HG02798 (cell line): ENCODE measurements at regions not wholly inside any gene's neighbourhood (a gene's known extent, or its start where the extent isn't known, plus 50 kb on each side); places are given as distances from the start of the nearest gene placed in this dataset.
"Not testable (repeated sequence)": the region's sequence is repeated elsewhere in the genome, so short reads cannot be mapped to it uniquely, and the experiment has no call there.

Experiments used
- ATAC-seq: cut with Tn5 transposase; IDR thresholded peaks from one replicate; pipeline ENCODE4 v1.9.1; 2021; ENCODE audit warnings: mild to moderate bottlenecking; ENCODE audit not compliant: unreplicated experiment, poor library complexity

DNA sequence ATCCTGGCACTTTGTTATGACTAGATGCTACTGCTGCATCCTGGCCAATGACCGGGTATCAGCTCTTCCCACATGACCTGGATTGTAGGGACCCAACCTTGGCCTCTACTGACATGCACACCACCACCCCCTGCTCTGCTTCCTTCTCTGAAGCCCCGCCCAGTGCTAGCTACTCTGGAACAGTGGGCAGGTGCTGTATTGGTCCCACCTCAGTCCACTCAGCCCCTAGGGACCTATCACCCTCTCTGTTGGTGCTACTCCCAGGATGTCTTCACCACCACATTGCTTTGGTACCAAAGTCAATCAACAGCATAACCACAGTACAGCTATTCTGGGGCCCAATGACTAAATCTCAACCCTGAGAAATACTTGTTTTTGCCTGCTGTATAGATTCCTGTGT, 170.2 kb upstream of the PRICKLE2 start:
- ATAC-seq: no peak

DNA sequence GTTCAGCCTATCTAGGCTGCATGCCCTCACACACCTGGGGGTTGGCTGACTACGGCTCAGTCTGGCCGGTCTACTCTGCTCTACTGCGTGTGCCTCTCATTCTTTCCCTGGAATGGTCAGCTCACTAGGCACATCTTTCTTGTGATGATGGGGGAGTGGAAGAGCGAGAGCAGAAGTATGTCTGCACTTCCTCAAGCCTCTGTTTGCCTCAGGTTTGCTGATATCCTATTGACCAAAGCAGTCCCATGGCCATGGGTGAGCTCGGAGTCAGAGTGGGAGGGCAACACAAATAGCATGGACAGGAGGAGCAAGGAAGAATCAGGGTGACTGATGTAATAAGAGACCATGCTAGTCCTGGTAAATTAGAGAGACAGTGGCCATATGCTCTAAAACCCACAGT, 167.9 kb upstream of the PRICKLE2 start:
- no peak for ATAC-seq

DNA sequence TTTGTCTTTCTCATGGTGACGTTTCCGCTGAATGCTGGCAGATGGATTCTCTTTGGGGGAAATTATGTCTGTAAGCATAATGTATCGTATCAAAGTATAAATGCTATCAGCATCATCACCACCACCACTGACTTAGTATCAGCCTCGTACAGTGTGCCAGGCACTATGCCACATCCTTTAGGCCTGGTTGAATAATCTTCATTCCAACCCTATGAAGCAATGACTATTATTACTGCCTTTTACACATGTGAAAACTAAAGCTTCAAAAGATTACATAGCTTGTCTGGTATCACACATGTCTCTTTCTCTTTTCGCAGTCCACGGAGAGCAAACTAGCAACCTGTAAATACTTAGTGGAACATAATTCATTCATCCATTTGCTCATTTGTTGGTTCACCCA, 166.7 kb upstream of the PRICKLE2 start:
- ATAC-seq: no peak

DNA sequence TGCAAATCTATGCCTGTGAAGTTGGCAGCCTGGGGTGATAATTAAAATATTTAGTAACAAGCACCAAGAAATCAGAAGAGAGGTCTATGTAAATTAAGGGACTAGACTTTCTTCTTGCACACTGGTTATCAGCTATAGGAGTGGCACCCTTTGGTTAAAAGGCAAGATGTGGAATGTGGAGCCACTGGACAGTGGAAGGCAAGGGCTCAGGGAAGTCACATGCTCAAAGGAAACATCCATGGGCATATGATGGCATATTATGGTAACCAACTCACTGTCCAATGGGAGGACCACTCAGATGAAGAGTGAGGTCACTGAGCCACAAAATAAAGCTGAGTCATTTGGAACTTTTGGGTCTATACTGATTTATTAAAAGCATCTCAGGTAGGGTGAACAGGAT, 165.6 kb upstream of the PRICKLE2 start:
- ATAC-seq: no peak

DNA sequence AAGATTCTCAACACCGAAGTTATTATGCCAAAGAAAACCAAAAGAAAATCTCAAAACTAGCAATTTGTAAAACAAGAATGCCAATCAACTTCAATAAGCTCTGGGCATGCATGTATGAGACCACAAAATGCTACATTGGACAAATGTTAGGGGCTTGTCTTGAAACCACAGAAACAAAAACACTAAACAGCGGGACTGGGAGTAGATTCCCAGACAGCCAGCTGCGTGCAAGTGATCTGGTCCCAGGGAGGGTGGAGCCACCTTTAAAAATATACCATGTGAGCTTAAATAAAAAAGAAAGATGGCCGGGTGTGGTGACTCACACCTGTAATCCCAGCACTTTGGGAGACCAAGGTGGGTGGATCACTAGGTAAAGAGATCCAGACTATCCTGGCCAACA, 163.6 kb upstream of the PRICKLE2 start:
- ATAC-seq: no peak

DNA sequence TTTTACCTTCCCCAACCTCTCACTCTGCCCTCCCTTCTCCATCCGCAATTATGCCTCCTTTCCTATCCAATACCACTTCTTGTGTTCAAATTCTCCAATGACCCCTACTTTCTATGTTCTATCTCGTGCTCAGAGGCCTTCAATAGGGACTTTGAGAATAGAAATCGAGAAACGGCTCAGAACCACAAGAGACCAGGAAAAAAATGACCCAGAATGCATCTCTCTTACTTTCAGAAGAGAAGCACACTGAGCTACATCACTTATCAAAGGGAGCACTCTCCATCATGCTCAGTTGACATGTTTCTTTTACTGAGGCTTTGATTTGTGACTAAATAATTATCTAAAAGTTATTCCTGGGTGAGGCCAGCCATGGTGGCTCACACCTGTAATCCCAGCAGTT, 162.4 kb upstream of the PRICKLE2 start:
- ATAC-seq: no peak

DNA sequence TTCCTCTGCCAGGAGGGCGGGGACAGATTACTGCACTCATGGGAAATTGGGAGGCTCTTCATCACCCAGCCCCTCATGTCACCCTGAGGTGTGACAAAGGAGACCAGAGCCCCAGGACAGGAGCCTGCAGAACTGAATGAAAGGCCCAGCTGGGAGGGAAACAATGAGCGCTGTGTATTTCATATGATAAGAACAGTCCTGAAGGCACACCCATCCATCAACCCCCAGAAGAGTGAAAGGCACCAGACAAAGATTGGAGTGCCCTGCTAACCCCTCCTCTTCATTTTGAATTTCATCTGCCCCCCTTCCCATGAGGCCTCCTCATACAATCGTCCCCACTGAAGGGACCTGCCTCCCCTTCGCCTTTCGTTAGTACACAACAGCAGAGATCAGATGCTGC, 160.0 kb upstream of the PRICKLE2 start:
- ATAC-seq: no peak

DNA sequence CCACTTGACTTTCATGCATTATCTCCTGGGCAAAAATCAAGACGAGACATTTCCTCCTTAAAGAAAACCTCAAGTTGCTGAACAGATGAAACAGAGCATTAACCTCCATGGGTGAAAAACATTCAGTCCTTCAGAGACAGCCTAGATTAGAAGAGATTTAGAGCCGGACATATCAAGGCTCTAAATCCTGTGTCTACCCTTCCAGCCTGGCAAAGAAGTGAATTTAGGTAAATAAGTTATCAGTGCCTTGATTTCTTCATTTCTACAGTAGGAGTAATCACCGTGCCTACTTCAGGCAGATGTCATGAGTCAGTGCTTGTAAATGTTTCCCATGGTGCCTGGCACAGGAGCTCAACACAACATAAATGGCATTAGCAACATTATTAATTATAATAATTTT, 159.3 kb upstream of the PRICKLE2 start:
- ATAC-seq: no peak

DNA sequence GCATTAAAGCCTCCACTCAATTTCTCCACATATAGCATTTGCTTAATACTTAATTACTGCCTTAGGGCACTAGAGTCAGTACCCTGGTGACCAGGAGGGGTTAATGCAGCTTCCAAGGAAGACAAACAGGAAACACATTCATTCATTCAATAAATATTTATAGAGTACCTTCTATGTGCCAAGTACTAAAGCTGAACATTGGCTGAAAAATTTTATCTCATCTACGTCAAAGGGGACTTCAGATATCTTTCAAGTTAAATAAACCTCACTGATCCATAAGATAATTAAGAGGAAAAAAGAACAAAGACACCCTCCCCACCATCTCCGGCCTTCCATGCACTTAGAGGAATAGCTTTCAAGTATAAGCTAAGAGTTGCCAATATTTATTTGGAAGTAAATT, 156.9 kb upstream of the PRICKLE2 start:
- ATAC-seq: no peak

DNA sequence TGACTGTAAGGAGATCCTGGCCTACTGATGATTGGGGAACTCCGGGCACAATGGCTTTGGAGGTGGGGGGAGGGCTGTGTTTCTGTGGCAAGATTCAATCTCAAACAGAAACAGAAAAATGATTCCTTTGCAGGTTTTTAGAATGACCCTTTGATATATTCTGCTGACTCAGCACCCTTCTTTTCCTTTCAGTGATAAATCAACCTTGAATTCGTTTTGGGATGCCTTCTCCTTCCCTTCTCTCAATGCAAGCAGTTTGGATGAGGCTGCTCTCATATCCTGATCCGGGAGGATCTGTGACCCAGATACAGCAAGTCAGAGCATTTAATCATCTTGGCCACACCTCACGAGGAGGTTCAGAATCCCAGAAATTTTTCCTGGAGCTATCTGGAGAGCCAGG, 156.1 kb upstream of the PRICKLE2 start:
- ATAC-seq: no peak

DNA sequence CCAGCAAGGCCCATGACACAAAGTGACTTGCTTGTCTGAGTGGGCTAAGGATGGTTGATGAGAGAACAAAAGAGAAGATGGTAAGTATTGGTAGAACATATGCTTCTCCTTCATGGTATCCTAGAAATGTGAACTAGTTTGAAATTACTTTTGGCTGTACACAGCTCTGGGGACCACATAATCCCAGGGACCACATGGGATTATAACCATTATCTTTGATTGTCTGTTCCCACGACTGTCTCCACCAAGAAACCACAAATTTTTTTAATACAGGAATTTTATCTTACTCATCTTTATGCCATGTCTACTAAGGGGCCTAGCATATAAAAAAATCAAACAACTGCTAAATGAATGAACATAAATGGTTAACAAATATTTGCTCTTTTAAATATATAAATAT, 155.3 kb upstream of the PRICKLE2 start:
- ATAC-seq: no peak

DNA sequence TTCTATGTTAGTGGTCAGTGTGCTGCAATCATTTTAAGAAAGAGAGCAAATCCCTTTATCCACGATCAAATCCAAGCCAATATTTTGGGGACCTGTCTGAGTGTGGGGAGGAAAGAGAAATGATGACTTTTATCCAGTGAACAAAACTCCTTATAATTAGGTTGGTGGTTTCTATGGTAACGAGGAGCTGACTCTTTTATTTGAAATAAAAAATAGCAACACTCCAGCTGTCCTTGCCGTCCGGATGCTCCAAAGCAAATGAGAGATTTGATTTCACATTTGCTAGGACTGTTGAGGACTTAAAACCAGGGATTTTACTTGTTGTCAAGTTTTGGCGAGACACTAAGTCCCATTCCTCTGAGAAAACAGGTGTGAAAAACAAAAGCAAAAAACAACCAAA, 154.0 kb upstream of the PRICKLE2 start:
- no peak for ATAC-seq

DNA sequence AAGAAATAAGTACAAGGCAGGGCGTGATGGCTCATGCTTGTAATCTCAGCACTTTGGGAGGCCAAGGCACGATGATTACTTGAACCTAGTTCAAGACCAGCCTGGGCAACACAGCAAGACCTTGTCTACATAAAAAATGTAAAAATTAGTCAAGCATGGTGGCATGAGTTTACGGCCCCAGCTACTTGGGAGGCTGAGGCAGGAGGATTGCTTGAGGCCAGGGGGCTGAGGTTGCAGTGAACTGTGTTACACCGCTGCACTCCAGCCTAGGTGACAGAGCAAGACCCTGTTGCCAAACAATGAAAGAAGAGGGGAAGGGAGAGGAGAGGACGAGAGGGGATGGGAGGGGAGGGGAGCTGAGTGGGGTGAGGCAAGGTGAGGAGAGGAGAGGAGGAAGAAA, 152.7 kb upstream of the PRICKLE2 start:
- no peak for ATAC-seq

DNA sequence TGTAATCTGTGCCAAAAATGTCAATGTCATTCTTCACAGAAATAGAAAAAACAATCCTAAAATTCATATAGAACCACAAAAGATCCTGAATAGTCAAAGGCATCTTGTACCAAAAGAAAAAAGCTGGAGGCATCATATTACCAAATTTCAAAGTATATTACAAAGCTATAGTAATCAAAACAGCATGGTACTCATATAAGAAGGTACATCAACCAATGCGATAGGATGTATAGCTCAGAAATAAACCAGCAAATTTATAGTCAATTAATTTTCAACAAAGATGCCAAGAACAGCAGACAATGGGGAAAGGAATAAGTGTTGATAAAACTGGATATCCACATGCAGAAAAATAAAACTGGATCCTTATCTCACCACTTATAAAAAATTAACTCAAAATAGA, 150.5 kb upstream of the PRICKLE2 start:
- no peak for ATAC-seq

DNA sequence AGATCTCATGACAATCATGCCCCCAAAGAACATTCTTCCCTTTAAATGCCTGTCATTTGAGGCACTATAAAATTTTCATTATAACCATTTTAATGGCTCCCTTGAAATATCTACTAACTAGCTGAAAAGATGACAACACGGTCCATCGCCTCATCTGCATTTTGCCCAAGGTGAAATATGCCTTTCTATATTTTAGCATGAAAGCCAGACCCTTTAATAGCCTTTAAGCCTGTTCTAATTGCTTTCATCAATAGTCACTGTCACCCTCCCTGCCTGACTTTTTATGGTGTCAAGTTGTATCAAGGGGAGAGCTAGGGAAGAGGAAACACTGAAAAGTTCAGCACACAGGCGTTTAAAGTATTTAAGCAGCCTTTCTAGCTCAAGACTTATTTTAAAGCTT, 144.1 kb upstream of the PRICKLE2 start:
- no peak for ATAC-seq

DNA sequence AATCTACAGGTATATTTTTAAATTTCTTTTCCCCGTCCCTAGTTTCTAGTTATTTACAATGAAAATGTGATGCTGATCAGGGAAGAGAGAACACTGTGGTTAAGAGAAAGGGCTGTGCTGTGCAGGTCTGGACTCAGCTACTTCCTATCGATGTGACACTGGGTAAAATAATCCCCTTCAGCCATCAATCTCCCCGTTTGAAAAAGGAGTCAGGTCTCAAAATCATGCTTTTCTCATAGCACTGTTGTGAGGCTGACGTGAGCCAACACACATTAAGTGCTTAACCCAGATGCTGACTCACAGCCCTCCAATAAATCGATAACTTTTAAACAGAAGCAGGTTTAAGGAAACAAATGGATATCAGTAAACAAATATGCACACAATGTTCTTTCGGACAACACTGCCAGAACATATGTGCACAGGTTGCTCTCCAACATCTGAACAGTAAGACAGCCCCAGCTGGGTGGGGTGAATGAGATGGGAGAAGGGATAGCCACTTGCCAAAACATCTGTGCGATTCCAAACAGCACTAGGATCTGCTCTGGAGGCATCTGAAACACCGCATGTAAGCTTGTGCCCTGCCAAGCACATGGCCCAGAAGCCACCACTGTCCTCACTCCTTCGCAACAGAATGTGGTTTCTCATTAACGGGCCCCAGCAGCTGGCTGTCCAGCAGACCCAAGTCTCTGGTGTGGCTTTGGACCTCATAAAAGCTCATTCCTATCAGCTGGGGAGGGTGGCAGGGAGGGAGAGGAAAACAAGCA, 143.2 kb upstream of the PRICKLE2 start:
- ATAC-seq: no peak

DNA sequence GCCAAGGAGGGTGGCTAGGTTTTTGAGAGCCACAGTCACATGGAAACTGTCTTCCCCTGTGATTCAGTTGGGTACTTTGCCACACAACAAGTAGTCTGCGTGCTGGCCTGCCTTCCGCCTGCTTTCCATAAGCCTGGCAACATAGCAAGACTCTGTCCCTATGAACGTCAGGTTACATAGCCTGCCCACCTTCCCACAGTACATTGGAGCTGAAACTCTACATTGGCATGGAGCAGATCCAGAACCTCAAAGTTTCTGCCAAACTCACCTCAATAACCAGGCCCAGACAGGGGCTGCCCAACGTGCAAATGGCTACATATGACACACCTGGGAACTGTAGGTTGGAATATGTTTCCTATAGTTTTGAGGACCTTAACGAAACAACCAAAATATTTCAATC, 140.6 kb upstream of the PRICKLE2 start:
- ATAC-seq: no peak

DNA sequence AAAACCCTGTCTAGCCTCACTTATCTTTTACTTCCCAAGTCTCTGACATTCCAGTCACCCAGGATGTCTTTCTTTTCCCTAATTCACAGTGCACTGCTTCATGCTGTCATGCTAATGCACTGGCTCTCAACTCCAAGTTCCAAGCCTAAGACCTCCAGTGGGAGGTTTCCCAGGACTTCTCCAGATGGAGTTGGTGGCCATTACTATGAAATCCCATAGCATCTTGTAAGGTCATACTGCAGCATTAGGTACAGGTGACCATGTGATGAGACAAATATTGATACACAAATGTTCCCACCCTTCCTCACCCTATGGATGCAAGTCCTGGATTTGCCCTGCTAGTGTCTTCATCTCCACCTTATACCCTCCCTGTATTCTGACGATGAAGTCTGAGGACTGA, 138.6 kb upstream of the PRICKLE2 start:
- ATAC-seq: no peak

DNA sequence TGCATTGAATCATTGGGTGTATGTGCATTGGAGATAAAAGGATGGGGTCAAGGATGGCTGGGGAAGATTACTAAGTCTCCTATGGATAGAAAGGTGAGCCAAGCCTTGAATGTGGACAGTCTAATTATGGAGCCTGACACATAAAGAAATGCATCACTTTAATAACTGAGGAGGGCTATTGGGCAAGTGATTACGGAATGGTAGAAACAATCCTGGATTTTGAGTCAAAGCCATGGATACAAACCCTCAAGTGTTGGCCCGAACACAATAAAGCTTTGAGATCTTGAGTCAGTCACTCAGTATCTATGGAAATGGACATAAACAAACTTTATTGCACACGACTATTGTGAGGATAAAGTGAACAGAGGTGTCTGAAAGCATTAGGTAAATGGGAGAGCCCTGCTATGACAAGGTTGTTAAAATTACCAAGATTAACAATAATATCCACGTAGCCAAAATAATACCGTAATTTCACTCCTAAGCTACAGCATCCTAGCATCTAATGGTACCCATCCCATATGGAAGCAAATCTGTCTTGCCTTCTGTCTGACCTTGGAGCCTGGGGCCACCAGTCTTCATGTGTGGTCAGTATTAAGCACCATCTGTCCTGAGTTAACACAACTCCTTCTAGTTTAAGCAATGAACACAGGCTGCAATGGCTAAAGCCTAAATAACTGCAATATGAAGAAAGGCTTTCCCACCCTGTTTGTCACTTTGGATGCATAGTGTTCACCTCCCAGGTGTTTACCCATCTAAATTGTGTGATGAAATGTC, 136.9 kb upstream of the PRICKLE2 start:
- no peak for ATAC-seq

DNA sequence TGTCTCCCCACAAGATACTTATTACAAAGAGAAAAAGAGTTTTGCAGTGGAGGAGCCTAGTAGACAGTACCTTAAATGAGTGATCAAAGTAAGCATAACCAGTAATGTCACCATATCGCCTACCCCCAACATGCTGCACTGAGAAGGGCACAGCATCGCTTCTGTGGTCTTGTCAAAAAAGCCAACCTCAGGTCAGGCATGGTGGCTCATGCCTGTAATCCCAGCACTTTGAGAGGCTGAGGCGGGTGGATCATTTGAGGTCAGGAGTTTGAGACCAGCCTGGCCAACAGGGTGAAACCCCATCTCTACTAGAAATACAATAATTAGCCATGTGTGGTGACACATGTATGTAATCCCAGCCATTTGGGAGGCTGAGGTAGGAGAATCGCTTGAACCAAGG, 135.8 kb upstream of the PRICKLE2 start:
- not testable (repeated sequence) for ATAC-seq

DNA sequence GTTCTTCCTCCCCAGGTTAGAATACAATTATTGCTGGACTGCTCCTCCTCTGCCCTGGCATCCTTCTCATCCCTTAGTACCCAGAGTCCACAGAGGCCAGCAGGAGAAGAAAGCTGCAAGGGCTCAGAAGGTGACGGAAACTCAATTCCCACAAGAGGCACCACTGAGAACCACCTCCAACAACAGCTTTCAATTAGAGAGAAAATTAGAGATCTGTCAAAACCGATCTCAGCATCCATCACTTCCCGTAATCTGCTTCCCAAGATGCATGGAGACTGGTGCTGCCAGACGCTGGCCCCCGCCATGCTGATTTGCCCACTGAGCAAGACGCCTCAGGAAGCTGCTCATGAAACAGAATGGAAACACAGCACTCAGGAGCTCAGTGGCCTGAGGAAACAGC, 135.0 kb upstream of the PRICKLE2 start:
- ATAC-seq: no peak

DNA sequence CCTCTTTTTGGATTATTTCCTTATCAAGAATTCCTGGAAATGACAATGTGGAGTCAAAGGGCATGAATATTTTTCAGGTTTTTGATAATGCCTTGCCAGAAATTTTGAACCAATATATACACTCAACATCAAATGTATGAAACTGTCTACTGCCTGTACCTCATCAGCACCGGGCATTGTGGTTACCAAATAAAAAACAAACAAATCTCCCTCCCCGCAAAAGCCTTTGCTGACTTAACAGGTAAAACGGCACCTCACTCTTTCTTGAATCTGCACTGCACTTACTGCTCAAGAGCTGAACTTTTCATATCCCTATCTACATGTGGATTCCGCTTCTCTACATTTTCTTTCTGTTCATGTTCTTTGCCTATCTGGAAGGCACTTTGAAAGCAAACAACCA, 134.5 kb upstream of the PRICKLE2 start:
- ATAC-seq: no peak
